HG02870 (cell line): ENCODE measurements at regions not wholly inside any gene's neighbourhood (a gene's known extent, or its start where the extent isn't known, plus 50 kb on each side); places are given as distances from the start of the nearest gene placed in this dataset.

Experiments used
- ATAC-seq: cut with Tn5 transposase; IDR thresholded peaks from one replicate; pipeline ENCODE4 v1.9.1; 2021; ENCODE audit warnings: mild to moderate bottlenecking, moderate library complexity; ENCODE audit not compliant: unreplicated experiment

DNA sequence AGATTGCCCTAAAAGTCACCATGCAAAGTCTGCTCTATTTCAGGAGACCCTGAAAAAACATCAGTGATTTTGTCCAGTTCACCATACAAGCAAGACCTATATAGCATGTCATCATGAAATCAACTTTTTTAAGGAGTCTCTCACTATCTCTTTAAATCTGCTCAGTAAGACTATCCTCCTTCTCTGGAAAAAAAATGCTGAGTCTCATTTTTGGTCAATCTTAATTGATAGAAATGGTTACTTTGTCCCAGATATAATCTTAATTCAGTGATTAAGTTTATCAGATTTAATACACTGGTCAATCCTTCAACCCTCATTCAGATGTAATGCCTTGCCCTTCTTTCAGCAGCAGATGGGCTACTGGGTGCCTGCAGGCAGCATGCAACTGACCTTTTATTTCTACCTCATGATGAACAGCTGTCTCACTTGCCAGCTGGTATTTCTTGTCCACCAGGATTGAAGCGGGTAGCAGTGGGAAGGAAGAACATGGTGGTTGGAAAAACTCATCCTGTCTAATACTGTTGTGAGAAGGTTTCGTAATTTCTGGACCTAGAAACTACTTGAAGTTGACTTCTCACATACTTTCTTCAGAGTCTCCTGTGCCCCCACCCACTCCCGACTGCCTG, 375.3 kb downstream of the DNAH5 start:
- ATAC-seq = no peak

DNA sequence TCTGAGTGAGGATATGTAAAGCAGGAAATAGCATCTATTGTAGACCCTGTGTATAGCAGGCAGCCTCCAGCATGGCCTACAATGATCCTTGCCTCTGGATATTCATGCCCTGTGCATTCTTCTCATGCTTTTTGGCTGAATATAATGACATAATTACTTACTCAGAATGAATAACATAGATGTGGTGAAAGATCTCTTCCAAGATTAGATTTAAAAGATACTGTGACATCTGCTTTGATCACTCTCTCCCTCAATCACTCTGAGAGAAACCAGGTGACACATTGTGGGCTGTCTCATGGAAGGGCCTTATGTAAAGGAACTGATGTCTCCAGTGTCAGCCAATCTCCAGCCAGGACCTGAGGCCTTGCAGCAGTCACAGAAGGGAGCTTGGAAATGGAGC, 376.7 kb downstream of the DNAH5 start:
- ATAC-seq = no peak

DNA sequence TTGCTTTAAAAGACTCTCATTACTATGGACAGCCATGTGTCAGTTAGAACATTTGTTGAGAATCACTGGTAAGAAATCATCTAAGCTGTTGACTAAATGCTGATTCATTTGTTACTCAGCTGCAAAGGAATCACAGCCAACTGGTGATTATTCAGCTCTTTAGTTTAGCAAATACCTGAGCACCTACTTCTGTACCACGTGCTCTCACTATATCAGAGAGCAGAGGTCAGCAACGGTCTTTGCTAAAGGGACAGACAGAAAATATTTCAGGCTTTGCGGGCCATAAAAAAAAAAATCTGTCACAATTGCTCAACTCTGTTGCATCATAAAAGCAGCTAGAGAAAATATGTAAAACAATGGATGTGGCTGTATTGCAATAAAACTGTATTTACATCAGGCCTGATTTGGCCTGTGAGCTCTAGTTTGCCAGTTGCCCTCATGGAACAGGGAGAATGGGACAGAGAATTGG, 377.6 kb downstream of the DNAH5 start:
- ATAC-seq = no peak

DNA sequence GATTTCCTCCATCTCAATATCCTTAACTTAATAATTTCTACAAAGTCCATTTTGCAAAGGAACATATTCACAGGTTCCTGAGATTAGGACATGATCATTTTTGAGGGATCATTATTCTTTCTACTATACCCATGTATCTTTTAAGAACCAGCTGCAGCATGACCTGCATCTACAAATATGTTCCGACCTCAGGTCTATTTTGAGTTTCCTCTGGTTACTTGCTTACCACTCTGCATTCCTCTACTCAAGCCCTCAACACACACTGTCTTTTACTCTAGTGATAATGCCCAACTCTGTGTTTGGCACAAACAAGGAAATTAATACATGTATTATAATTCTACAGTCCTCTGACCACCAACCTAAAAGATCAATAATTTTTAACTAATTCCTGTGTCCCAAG, 386.1 kb downstream of the DNAH5 start:
- ATAC-seq = no peak

DNA sequence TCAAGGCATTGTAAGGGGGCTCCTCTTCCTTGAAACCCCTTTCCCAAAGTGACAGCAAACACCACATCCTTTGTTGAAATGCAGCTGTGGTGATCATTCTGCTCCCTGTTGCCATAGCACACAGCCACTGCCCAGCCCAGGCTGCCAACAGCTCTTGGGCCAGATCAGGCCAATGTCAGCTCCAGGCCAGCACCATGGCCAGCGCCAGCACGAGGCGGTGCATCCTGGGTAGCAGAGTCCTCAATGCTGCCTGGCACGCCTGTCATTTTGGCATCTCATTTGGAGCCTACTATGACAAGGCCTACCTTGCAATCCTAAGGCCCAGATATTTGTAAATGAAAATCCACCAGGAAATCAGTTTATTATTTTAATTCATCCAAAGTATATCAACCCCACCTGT, 390.6 kb downstream of the DNAH5 start:
- no peak for ATAC-seq

DNA sequence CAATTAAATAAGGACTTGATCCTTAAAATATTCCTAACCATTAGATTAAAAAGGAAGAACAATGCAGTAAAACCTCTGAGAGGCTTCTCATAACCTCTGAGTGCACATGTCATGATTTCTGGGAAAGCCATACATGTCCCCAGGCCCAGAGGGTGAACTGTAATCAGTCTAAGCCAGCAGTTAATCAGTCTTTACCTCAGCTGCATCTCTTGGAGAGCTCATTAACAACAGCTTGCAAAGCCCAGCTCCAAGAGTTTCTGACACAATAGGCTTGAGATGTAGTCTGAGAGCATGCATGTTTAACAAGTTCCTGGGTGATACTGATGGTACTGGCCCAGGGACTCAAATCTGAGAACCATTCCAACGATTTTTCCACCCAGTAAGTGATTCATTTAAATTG, 392.1 kb downstream of the DNAH5 start:
- ATAC-seq = no peak

DNA sequence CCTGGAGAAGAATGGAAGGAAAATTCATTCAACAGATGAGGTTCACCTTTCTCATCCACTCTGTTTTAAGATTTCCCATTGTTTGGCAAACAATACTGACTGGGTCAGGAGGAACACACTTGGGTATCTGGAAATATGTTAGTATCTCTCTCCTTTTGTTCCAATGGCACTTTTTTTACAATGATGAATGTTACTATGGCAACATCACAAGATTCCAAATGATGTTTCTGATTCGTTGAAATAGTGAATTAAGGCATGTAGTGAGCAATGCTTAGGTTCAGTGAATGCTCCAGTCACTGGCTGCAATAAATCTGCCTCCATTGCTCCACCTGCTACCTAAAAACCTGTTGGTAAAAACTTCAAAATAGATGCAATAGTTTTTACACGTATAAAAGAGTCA, 392.8 kb downstream of the DNAH5 start:
- ATAC-seq = no peak

DNA sequence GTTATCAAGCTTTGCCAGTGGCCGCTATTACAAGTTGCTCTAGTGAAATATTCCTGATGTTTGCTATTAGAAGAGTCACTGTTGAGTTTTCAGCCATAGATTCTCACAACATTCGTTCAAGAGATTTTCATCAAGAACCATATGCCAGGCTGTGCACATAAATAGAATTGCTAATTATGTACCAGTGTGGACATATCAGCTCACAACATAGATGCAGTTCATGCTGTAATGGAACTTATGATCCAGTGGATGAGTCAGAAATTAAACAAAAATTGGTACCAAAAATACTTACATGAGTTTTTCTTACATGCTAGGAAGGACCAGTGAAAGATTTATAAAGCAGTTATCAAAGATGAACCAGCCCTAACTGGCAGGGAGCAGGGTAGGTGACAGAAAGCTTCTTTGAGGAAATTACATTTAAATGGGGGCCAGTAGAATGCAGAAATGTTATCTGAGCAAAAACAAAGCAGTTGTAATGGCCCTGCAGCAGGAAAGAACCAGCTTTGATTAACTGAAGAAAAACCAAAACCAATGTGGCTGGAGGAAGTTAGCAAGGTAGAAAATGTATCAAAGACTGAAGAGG, 404.2 kb downstream of the DNAH5 start:
- ATAC-seq = no peak

DNA sequence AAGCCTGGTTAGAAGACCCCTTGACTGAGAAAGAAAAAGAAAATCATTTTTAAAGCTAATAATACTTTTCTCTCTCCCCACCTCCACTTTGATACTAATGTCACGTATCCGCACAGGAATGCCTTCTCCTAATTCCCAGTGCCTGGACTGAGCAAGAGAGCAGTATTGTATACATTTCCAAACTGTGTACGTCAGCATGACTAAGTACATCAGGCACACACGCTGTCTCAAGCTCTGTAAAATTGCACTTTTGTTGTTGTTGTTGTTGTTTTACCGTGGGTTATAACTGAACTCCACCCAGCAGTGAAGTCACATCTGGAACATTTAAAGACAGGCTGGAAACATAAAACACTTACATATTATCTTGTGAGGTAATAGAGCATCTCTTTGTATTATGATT, 407.6 kb downstream of the DNAH5 start:
- no peak for ATAC-seq

DNA sequence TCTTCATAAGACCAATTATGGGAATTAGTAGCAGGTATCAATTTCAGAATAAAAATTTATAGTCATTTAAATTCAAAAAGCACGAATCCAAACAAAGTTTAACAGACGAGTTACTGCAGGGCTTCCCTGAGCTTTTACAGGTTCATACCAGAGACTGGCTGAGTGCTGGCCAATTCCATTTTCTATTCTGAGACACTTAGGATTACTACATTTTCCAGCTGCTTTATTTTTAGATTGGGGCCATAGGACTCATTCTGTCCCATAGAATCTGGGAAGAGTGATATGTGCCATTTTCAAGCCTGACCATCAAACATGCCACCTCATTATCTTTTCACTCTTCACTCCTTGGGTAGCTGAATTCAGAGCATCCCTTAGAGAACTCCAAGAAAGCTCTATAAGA, 410.7 kb downstream of the DNAH5 start:
- ATAC-seq = no peak

DNA sequence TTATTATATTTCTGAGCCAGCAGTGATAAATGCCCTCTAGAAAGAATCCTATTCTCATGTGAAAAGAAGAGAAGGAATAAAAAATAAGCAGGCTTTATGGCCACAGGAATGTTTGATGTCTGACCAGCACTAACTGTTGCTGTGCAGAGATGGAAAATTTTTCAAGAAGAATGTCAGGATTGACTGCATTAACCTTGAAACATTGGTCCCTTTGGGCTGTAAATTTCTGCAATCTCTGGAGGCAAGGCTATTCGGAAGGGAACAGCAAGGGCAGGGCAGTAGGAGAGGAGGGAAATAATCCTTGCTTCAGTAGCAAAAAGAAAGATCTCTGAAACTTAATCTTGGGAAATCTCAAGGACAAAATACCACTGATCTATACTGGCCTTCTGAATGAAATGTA, 415.2 kb downstream of the DNAH5 start:
- ATAC-seq = no peak

DNA sequence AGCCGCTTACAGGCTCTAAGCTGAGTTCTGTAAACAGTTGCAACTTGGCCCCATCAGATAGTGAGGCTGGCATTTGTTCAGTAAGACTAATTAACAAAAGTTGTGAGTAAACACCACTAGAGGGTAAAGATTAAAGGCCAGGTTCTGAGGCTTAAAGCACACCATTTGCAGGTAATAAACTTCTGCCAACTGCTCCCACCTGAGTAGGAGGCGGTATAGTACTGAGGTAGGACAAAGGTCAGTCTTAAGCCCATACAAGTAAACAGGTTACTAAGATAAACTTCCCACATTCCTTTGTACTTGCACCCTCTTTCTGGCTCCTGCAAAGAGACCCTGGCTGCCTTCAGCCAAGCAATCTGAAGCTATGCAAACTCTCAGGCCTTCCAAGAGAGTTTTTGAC, 419.6 kb downstream of the DNAH5 start:
- ATAC-seq = no peak

DNA sequence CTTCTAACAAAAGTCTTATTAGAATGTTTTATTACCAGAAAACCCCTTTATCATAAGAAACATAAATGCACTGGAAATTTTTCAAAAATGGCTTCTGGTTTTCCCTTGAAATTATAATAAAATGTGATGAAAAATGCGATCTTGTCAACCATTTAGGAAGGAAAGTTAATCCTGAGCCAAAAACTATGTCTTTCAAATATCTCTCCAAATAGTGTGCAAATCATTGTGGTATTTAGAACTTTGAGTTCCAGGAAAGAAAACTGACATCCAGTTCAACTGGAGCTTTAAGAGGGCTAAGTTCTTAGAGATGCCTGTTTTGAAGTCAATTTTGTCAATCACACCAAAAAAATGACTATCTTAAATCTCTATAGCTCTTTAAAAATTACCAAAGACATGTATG, 425.4 kb downstream of the DNAH5 start:
- no peak for ATAC-seq

DNA sequence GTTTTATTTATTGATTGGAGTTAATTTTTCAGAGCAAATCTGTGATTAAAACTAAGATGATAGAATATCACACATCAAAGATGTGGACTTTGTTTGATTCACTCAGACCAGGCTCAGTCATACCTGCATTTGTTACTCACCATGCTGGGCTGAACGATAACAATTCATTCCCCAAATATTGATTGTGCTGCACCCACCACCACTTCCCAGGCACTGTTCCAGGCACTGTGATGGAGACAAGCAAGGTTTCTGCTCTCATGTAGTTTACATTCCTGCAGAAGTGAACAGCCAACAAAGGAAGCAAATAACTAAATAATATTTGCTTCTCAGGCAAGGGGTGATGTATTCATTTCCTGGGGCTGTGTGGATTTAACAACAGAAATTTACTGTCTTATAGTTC, 428.3 kb downstream of the DNAH5 start:
- ATAC-seq = no peak

DNA sequence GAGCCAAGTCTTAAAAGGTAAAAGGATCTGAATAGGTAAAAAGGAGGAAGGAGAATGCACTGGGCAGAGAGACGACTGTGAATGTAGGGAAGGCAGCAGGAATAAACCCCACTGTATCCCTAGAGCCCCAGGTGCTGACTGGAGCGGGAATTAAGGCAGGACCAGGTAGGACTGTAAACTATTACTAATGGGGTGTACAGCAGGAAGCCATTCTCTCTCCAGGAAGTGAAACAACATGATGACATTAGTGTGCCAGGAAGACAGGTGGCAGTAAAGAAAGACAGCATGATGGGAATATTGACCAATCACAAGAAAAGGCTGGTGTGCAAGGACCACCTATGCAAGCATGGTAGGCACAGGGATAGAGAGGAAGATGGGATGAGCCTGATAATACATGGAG, 433.0 kb downstream of the DNAH5 start:
- no peak for ATAC-seq

DNA sequence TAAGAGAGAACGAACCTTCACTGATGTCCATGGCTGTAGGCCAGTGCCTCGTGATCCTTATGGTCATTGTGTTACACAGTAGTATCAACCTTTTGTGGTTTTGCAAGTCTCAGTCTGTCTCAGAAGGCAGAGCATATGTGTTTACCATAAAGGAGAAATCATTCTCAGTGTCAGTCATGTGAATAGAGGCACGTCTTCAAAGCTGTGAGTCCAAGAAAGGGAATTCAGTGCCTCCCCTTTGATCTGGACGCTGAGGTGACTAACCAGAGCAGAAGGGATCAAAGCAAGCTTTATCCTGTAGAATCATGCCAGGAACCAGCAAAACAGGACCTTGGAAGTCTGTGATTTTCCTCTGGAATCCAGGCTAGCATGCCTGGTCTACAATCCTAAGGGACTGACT, 433.9 kb downstream of the DNAH5 start:
- no peak for ATAC-seq

DNA sequence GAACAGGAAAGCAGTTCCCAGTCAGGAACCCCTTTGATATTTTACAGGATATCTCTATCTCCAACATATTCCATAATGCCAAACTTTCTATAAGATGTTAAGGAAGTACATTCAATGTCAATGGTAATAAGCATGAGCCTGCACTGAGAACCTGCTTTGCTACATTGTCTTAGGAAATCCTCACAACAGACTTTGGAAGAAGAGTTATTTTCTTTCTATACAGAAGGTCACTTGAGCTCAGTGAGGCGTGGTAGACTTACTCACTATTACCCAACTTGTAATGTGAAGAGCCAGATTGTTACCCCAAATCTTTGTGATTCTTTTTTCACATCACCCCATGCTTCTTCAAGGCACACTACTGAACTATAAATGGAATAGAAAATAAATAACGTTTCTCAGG, 435.9 kb downstream of the DNAH5 start:
- ATAC-seq = no peak

DNA sequence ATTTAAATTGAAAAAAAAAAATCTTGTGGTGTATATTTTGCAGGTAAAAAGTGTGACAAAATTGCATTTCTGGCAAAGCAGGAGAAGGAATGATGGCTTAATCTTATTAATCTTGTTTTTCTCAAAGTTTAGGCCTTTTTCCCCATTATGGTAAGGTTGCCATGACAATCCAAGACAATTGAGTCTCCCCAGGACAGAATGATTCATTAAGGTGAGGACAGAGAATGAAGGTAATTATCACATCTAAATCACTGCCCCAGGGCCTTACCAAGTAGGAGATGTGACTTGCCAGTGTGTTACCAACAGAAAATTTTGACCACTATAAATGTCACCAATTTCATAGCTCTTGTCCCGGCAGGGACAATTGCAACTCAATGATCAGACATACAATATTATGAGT, 439.2 kb downstream of the DNAH5 start:
- no peak for ATAC-seq

DNA sequence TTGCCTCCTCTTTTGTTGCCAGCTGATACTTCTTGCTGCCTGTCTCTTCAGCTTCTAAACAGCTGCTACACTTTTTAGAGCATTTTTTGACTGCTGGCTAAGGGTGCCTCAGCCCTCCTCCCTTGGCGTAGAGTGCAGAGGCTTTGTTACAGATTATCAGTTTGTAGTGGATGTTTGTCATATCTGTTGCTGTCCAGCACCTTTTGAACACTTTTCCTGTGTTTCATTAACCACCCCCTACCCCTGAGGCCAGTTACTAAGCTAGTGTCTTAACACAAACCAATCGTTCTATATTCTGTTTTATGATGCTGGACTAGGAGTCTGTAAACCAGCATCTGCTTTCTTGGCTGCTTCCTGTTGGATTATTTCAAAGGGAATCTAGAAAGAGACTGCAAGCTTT, 441.5 kb downstream of the DNAH5 start:
- no peak for ATAC-seq

DNA sequence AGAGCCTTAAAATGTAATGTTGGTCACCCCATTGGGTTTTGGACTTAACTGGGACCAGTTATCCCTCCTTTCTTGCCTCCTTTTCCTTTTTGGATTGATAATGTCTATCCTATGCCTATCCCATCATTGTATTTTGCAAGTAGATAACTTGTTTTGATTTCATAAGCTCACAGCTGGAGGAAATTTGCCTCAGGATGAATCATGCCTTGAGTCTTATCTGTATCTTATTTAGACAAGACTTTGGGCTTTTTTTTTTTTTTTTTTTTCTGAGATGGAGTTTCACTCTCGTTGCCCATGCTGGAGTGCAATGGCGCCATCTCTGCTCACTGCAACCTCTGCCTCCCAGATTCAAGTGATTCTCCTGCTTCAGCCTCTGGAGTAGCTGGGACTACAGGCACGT, 443.3 kb downstream of the DNAH5 start:
- no peak for ATAC-seq

DNA sequence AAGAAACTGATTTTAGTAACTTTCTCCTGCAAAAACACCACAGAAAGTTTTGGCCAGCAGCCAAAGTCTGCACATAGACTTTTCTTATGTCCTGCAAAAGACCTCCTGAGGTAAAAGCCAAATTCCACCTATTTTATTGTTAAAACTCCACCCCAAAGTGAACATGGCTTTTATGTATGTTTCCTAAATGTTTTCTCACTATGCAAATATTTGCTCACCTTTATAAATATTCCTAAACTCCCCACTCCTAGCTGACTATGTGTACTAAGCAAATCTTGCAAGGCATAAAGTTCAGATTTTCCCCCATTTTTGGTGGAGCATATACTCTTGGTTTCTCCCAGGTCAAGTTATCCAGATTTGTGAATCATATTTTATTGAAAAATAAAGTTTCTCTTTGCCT, 446.2 kb downstream of the DNAH5 start:
- ATAC-seq = no peak

DNA sequence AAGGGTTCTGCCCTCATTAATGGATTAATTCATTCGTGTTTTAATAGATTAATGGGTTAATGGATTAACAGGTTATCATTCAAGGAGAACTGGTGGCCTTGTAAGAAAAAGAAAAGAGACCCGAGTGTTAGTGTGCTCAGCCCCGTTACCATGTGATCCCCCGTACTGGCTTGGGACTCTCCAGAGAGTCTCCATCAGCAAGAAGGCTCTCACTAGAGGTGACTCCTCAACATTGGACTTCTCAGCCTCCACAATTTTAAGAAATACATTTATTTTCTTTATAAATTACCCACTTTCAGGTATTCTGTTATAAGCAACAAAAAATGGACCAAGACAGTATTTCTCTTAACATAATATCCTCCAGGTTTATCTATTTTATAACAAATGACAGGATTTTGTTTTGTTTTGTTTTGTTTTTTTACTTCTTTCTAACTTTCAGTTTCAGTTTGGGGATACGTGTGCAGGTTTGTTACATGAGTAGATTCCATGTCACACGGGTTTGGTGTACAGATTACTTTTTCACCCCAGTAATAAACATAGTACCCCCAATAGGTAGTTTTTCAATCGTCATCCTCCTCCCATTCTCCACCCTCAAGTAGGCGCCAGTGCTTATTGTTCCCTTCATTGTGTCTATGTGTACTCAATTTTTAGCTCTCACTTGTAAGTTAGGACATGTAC, 456.1 kb downstream of the DNAH5 start:
- ATAC-seq = no peak

DNA sequence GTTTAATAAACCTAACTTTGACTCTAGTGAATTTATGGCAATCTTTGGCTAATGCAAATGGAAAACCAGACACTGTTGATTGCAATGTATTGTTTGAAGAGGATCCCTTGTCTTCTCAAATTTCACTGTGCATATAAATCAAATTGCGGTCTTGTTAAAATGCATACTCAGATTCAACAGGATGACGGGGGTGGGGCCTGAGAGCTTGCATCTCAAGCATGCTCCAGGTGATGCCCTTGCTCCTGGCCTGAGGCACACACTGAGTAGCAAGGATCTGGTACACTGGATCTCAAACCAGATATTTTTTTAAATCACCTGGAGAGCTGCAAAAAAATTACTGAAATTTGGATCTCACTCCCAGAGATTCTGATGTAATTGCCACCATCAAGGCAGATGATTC, 463.7 kb downstream of the DNAH5 start:
- ATAC-seq = no peak
